NCI-H345 treated with DMSO at 0.1 percent for 48 hours (cell line): ENCODE measurements at regions not wholly inside any gene's neighbourhood (a gene's known extent, or its start where the extent isn't known, plus 50 kb on each side); places are given as distances from the start of the nearest gene placed in this dataset.
A peak's percentile ranks its signal among the peaks of the same experiment; 100 is the strongest.

ENCODE experiments used
- DNase-seq: peaks from one replicate; lab custom pipeline; 2025; ENCODE audit not compliant: unreplicated experiment; lab: John Stamatoyannopoulos, UW

- no peak for DNase-seq
Measured at GRCh38 chr1:201589186-201589585, 50.3 kb downstream of the NAV1 start.

- DNase-seq: no peak
Measured at GRCh38 chr1:201590474-201590873, 51.5 kb downstream of the NAV1 start.

GRCh38 chr1:201591348-201591747 lies 52.4 kb downstream of the NAV1 start:
- peak; percentile 68 for DNase-seq

- DNase-seq: peak; percentile 68
Measured at GRCh38 chr1:201591981-201592380, 53.1 kb downstream of the NAV1 start.

GRCh38 chr1:201593200-201593921 lies 54.4 kb downstream of the NAV1 start:
- no peak for DNase-seq

GRCh38 chr1:201594575-201595245 lies 55.8 kb downstream of the NAV1 start:
- DNase-seq: no peak

GRCh38 chr1:201595381-201595780 lies 56.5 kb downstream of the NAV1 start:
- DNase-seq: no peak

GRCh38 chr1:201596101-201596868 lies 57.4 kb downstream of the NAV1 start:
- DNase-seq: no peak

- peak; percentile 45 for DNase-seq
Measured at GRCh38 chr1:201597551-201598230, 58.8 kb downstream of the NAV1 start.

- no peak for DNase-seq
Measured at GRCh38 chr1:201598396-201598795, 59.5 kb downstream of the NAV1 start.

GRCh38 chr1:201598973-201599372 lies 60.0 kb downstream of the NAV1 start:
- no peak for DNase-seq

GRCh38 chr1:201599548-201599947 lies 60.6 kb downstream of the NAV1 start:
- DNase-seq: no peak

- DNase-seq: no peak
Measured at GRCh38 chr1:201602413-201603265, 63.7 kb downstream of the NAV1 start.

GRCh38 chr1:201603613-201604232 lies 64.8 kb downstream of the NAV1 start:
- no peak for DNase-seq

- no peak for DNase-seq
Measured at GRCh38 chr1:201605385-201606010, 66.6 kb downstream of the NAV1 start.

GRCh38 chr1:201606096-201606495 lies 67.2 kb downstream of the NAV1 start:
- DNase-seq: no peak

- DNase-seq: no peak
Measured at GRCh38 chr1:201606623-201607022, 67.7 kb downstream of the NAV1 start.

- DNase-seq: no peak
Measured at GRCh38 chr1:201608635-201609395, 69.9 kb downstream of the NAV1 start.
